K562 (cell line): ENCODE measurements at regions not wholly inside any gene's neighbourhood (a gene's known extent, or its start where the extent isn't known, plus 50 kb on each side); places are given as distances from the start of the nearest gene placed in this dataset.

ENCODE experiments used
- AFF1 ChIP-seq, 2 experiments: fragments of 450-650 bp; IDR thresholded peaks; 2 replicates each; pipeline ENCODE4 v1.6.1; 2018; ENCODE audit warnings: mild to moderate bottlenecking in 2 of 2, low read depth in 1 of 2; ENCODE audit not compliant: partially characterized antibody in 2 of 2
- BRD4 ChIP-seq: fragments of 200-600 bp; sonication (generic); IDR thresholded peaks from 2 replicates; pipeline ENCODE4 v1.6.1; 2017; ENCODE audit warnings: inconsistent platforms
- CGGBP1 ChIP-seq: fragments of 250-450 bp; sonication (Bioruptor Pico); IDR thresholded peaks from 2 replicates; pipeline ENCODE4 v1.9.0; 2021; ENCODE audit warnings: mild to moderate bottlenecking
- FOXA3 ChIP-seq, 2 experiments: fragments of 450-650 bp in 1 of 2; sonication (generic) in 1 of 2; formaldehyde crosslinking; IDR thresholded peaks in 1 of 2; conservative IDR thresholded peaks in 1 of 2; 2 replicates each; pipeline versions ENCODE4 v1.4.0 to v1.8.0; 2020 to 2022; ENCODE audit warnings: mild to moderate bottlenecking in 2 of 2, missing genetic modification reagents in 1 of 2
- HMG20A ChIP-seq: fragments of 450-650 bp; formaldehyde crosslinking; conservative IDR thresholded peaks from 2 replicates; pipeline ENCODE4 v1.4.0; 2020; ENCODE audit warnings: mild to moderate bottlenecking, mixed read lengths
- HNRNPH1 ChIP-seq: fragments of 200-400 bp; formaldehyde crosslinking; optimal IDR thresholded peaks from 2 replicates; pipeline ENCODE3; 2017; ENCODE audit warnings: low read depth, mild to moderate bottlenecking, low read length, moderate library complexity
- JUND ChIP-seq, 2 experiments: IDR thresholded peaks; 2 replicates in 1 of 2; 3 replicates in 1 of 2; pipeline ENCODE4 v1.6.1; 2011; ENCODE audit warnings: borderline replicate concordance in 2 of 2, low read depth in 2 of 2, low read length in 2 of 2, improper control_type of control experiment in 1 of 2, missing biosample characterization in 1 of 2, missing genetic modification characterization in 1 of 2, missing genetic modification reagents in 1 of 2
- MYNN ChIP-seq, 2 experiments: sonication (generic); formaldehyde crosslinking in 1 of 2; IDR thresholded peaks; 2 replicates each; pipeline versions ENCODE4 v1.5.0 to v1.6.1; 2016 to 2020; ENCODE audit warnings: antibody characterized with exemption in 1 of 2, missing genetic modification reagents in 1 of 2
- RFX1 ChIP-seq: fragments of 450-650 bp; IDR thresholded peaks from 2 replicates; pipeline ENCODE4 v1.6.1; 2016; ENCODE audit warnings: mild to moderate bottlenecking, moderate library complexity
- TEAD4 ChIP-seq, 2 experiments: sonication (generic) in 1 of 2; formaldehyde crosslinking in 1 of 2; IDR thresholded peaks; 2 replicates each; pipeline versions ENCODE4 v1.6.1 to v1.8.0; 2012 to 2022; ENCODE audit warnings: borderline replicate concordance in 1 of 2, inconsistent platforms in 1 of 2, low read length in 1 of 2, mild to moderate bottlenecking in 1 of 2, missing genetic modification reagents in 1 of 2
- ZBTB12 ChIP-seq: fragments of 250-450 bp; sonication (Bioruptor Pico); IDR thresholded peaks from 2 replicates; pipeline ENCODE4 v1.4.0; 2020
- ZNF232 ChIP-seq: sonication (generic); formaldehyde crosslinking; IDR thresholded peaks from 2 replicates; pipeline ENCODE4 v1.8.0; 2022; ENCODE audit warnings: mild to moderate bottlenecking, missing genetic modification reagents
- ZNF277 ChIP-seq: fragments of 250-450 bp; sonication (Bioruptor Pico); IDR thresholded peaks from 2 replicates; pipeline ENCODE4 v1.8.0; 2022; ENCODE audit warnings: inconsistent platforms, mild to moderate bottlenecking, moderate library complexity, borderline replicate concordance
- ZNF282 ChIP-seq: sonication (generic); formaldehyde crosslinking; IDR thresholded peaks from 2 replicates; pipeline ENCODE4 v1.8.1; 2023; ENCODE audit warnings: missing genetic modification reagents

- no peak for TF ChIP-seq AFF1 (IDR thresholded peaks at IDR 0.05; ENCODE audit: low read depth in 1 of 2, partially characterized antibody in 2 of 2)
- TF ChIP-seq CGGBP1 (CRISPR knock-in tag) = no peak
- TF ChIP-seq FOXA3 (CRISPR knock-in tag; conservative IDR thresholded peaks at IDR 0.05 in 1 of 2, IDR thresholded peaks at IDR 0.05 in 1 of 2) = no peak
- no peak for TF ChIP-seq JUND (IDR thresholded peaks at IDR 0.05; ENCODE audit: borderline replicate concordance, low read depth, low read length)
- TF ChIP-seq JUND (tag; IDR thresholded peaks at IDR 0.05; ENCODE audit: borderline replicate concordance, low read depth, low read length) = no peak
- TF ChIP-seq ZNF277 (CRISPR knock-in tag) = no peak
- no peak for TF ChIP-seq HMG20A (CRISPR knock-in tag)
- TF ChIP-seq HNRNPH1 = no peak
- peak; percentile 75 for TF ChIP-seq TEAD4 (IDR thresholded peaks at IDR 0.05; ENCODE audit: low read length)
- TF ChIP-seq TEAD4 (CRISPR knock-in tag; IDR thresholded peaks at IDR 0.05; ENCODE audit: borderline replicate concordance) = no peak
- no peak for TF ChIP-seq ZNF282 (CRISPR knock-in tag)
- no peak for TF ChIP-seq BRD4
- no peak for TF ChIP-seq ZNF232 (CRISPR knock-in tag)
- no peak for TF ChIP-seq MYNN (IDR thresholded peaks at IDR 0.05)
- TF ChIP-seq MYNN (CRISPR knock-in tag; IDR thresholded peaks at IDR 0.05) = no peak
- TF ChIP-seq ZBTB12 (CRISPR knock-in tag) = no peak
- TF ChIP-seq RFX1 = no peak
Observed at GRCh38 chr12:33678221-33678964, 238.8 kb upstream of the SYT10 start (continued).
